Psoas muscle (tissue), 7 donors: ENCODE measurements at regions not wholly inside any gene's neighbourhood (a gene's known extent, or its start where the extent isn't known, plus 50 kb on each side); places are given as distances from the start of the nearest gene placed in this dataset.
A peak's percentile ranks its signal among the peaks of the same experiment; 100 is the strongest.

Experiments used
- ATAC-seq, 4 donors: fragments of 200-7000 bp; cut with Tn5 transposase; one replicate each; pipeline ENCODE4 v1.9.1; 2020; ENCODE audit warnings: moderate library complexity in 3 of 4, mild to moderate bottlenecking in 2 of 4
- DNase-seq, 2 donors: peaks; one replicate each; pipeline ENCODE4 v3.0.0-alpha.2; 2020
- H3K27ac ChIP-seq: fragments of 200-600 bp; one replicate; pipeline ENCODE4 v1.8.0; 2022
- H3K27me3 ChIP-seq, 3 donors: fragments of 200-600 bp in 1 of 3; one replicate each; pipeline versions ENCODE4 v1.6.1 to v1.8.0; 2013 to 2022; ENCODE audit warnings: low read length in 2 of 3, mild to moderate bottlenecking in 2 of 3, moderate library complexity in 1 of 3; ENCODE audit not compliant: insufficient read depth in 3 of 3
- H3K36me3 ChIP-seq, 2 donors: fragments of 200-600 bp in 1 of 2; one replicate each; pipeline versions ENCODE4 v1.6.1 to v1.8.0; 2013 to 2022; ENCODE audit warnings: low read depth in 1 of 2, mild to moderate bottlenecking in 1 of 2, moderate library complexity in 1 of 2; ENCODE audit not compliant: insufficient read depth in 1 of 2
- H3K4me1 ChIP-seq: fragments of 200-600 bp; one replicate; pipeline ENCODE4 v1.8.0; 2022
- H3K4me3 ChIP-seq: fragments of 200-600 bp; one replicate; pipeline ENCODE4 v1.8.0; 2022; ENCODE audit warnings: mild to moderate bottlenecking
- H3K9me3 ChIP-seq: fragments of 200-600 bp; one replicate; pipeline ENCODE4 v1.8.0; 2022
- WGBS, 3 donors: extraction: QIAGEN DNeasy Blood & Tissue Kit; methylation state at CpG; one replicate each; pipeline versions ENCODE4 v1.1.6 to v1.1.7; 2013; 5-methylcytosine and 5-hydroxymethylcytosine counted together
- intact Hi-C, 2 donors: fragments of 100-400 bp; cut with DNase I; formaldehyde crosslinking; loops; one replicate each; pipeline versions ENCODE4 v1.11.0 to v1.14.2; 2022
- TF ChIP-seq, protein P1 (sequence below): fragments of 200-600 bp; IDR thresholded peaks from one replicate; pipeline ENCODE4 v1.8.0; 2022; ENCODE audit warnings: antibody characterized with exemption
- donor health status: healthy with polysubstance abuse.
- donor health status: DM: no; HTN: no; CAD: no; lungs with moderate emphysema.
- donor health status: Bipolar disorder and iron deficiency.
- donor health status: healthy.
- donor health status: DM: yes; HTN: yes; CAD: no.
- donor health status: DM: no; HTN: no; CAD: no.
- donor health status: DM: yes; HTN: yes; CAD: no.

DNA sequence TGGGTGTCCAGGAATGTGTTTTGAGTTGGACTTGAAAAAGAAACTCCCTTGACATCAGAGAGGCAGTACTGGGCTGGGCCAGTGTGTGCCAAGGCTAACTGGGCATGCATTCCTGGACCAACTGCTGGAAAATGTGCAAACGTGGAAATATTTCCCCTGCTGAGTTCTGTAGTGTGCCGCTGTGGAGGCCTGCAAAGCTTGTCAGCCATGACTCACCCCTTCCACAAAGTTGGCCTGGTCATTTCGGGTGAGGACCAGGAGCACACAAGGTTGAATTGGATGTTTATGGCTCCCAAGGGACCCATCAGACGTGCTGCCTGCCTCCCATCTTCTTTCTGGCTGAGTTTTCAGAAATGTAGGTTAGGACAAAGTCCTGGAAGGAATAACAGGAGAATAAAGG is 513.1 kb downstream of the MIAT start:
- H3K4me3 ChIP-seq: no peak overlapping the region
- ATAC-seq (peak in 2 of 4 donors; percentile 37 to 58), DNase-seq (peak; percentile 19 to 44)
- intact Hi-C loops: no loop called here
- no peaks in the 10 kb centered on the region for H3K9me3 ChIP-seq
- TF ChIP-seq, protein P1, sequence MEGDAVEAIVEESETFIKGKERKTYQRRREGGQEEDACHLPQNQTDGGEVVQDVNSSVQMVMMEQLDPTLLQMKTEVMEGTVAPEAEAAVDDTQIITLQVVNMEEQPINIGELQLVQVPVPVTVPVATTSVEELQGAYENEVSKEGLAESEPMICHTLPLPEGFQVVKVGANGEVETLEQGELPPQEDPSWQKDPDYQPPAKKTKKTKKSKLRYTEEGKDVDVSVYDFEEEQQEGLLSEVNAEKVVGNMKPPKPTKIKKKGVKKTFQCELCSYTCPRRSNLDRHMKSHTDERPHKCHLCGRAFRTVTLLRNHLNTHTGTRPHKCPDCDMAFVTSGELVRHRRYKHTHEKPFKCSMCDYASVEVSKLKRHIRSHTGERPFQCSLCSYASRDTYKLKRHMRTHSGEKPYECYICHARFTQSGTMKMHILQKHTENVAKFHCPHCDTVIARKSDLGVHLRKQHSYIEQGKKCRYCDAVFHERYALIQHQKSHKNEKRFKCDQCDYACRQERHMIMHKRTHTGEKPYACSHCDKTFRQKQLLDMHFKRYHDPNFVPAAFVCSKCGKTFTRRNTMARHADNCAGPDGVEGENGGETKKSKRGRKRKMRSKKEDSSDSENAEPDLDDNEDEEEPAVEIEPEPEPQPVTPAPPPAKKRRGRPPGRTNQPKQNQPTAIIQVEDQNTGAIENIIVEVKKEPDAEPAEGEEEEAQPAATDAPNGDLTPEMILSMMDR: no peak
- H3K4me1 ChIP-seq: no peaks in the 10 kb centered on the region
- H3K27me3 ChIP-seq: peaks cover 0 to 43% (median 4%) of the 10 kb centered on the region in 3 donors
- WGBS, 3 donors: 3 to 12% (median 3%) methylated on average over 4 of the region's 4 CpGs
- H3K36me3 ChIP-seq: no peaks in the 10 kb centered on the region
- no peak overlapping the region for H3K27ac ChIP-seq

DNA sequence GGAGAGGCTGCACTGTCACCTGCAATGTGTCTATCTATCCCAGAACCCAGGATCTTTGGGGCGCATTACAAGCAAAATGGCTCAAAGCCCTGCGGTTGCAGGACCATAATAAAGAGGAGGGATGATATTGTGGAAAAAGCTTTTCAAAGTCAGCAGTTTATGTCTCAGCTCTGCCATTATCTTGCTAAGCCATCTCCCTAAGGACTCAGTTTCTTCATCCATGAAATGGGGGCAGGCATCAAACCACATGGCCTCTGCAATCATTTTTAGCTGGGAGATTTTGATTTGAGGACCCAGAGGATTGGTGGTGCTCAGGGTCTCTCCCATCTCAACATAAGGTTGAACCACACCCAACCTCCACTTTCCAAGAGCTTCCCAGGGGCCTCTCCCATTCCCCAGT is 513.8 kb downstream of the MIAT start:
- Histone ChIP-seq H3K4me3 (no peak overlapping the region), H3K4me1 (no peaks in the 10 kb centered on the region), H3K9me3 (no peaks in the 10 kb centered on the region), H3K36me3 (no peaks in the 10 kb centered on the region), H3K27ac (no peak overlapping the region), H3K27me3 (peaks cover 0 to 49% (median 5%) of the 10 kb centered on the region in 3 donors)
- intact Hi-C loops: no loop called here
- TF ChIP-seq, protein P1: no peak
- WGBS, 3 donors: 92 to 93% (median 93%) methylated on average over 2 of the region's 2 CpGs
- ATAC-seq (no peak), DNase-seq (no peak)

DNA sequence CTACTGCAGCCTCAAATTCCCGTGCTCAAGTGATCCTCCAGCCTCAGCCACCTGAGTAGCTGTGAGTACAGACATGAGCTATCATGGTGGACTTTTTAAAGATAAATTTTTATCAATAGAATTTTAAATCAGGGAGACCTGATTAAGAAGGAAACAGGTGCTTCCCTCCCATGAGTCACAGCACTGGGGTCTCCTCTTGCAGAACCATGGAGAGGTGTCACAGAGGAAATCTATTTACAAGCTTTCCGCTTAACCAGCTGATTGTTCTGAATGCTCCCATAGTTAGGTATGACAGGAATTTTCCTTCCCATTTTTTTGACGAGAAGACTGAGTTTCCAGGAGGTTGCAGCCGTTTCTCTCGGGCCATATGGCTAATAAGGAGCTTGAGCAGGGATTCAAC is 516.1 kb downstream of the MIAT start:
- ATAC-seq: no peak
- Histone ChIP-seq H3K9me3 (no peaks in the 10 kb centered on the region), H3K4me1 (no peaks in the 10 kb centered on the region), H3K4me3 (no peak overlapping the region), H3K27ac (no peak overlapping the region), H3K36me3 (no peaks in the 10 kb centered on the region), H3K27me3 (peaks cover 0 to 44% (median 5%) of the 10 kb centered on the region in 3 donors)
- 47 to 60% (median 57%) methylated on average over 5 of the region's 5 CpGs for WGBS, 3 donors
- TF ChIP-seq, protein P1: no peak
- intact Hi-C loops: no loop called here
- DNase-seq: no peak

DNA sequence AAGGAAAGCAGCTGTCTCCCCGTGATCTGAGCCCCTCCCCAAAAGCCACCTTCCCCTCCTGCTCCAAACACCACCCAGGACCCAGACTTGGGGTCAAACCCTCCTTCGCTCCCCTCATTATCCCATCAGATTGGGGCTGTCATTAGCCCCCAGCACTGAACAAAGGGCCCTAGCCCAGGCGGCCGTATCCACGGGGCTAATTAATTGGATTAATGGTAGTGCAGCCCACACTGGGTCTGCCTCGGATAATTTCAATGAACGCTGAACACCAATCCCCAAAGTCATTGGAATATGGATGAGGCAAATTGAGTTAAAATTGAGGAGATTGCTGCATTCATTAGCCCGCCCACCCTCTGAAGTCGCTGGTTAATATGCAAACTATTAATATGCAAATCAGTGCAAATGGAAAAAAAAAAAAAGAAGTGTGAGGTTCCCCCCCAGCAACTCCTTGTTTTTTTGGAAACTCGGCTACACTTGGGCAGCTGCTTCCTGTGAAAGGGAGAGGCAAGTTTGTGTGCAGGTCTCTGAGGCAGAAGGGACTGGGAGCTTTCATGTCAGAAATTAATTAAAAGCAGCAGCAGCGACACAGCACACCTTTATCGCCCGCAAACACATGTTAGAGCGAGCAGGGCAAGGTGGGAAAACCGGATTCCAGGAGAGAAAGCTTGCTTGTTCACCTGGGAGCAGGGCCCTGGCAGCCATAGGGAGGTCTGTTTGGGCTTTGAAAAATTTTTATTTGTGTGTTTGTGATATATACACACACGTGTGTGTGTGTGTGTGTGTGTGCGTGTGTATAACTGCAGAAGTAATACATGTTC is 517.8 kb downstream of the MIAT start:
- Histone ChIP-seq H3K27me3 (peaks cover 0 to 44% (median 5%) of the 10 kb centered on the region in 3 donors), H3K4me1 (no peaks in the 10 kb centered on the region), H3K27ac (no peak overlapping the region), H3K9me3 (no peaks in the 10 kb centered on the region), H3K36me3 (no peaks in the 10 kb centered on the region), H3K4me3 (no peak overlapping the region)
- intact Hi-C loops: no loop called here
- TF ChIP-seq, protein P1: no peak
- WGBS, 3 donors: 59 to 70% (median 61%) methylated on average over 17 of the region's 17 CpGs
- ATAC-seq (no peak), DNase-seq (no peak)
